BLaER1 treated with 17β-estradiol and CSF1 and Interleukin-3, amounts not matched to agents 10 nM and 100 nM (cell line): ENCODE measurements at regions not wholly inside any gene's neighbourhood (a gene's known extent, or its start where the extent isn't known, plus 50 kb on each side); places are given as distances from the start of the nearest gene placed in this dataset.

Experiments used
- H3K27ac ChIP-seq, 11 experiments: shearing (Covaris generic); formaldehyde crosslinking; 2 replicates each; pipeline ENCODE4 v1.8.1; 2022
- H3K27me3 ChIP-seq, 11 experiments: shearing (Covaris generic); formaldehyde crosslinking; 2 replicates each; pipeline ENCODE4 v1.8.1; 2022
- H3K36me3 ChIP-seq, 11 experiments: shearing (Covaris generic); formaldehyde crosslinking; 2 replicates each; pipeline ENCODE4 v1.8.1; 2022
- H3K4me1 ChIP-seq, 10 experiments: shearing (Covaris generic); formaldehyde crosslinking; 2 replicates each; pipeline ENCODE4 v1.8.1; 2022
- H3K4me2 ChIP-seq, 11 experiments: shearing (Covaris generic); formaldehyde crosslinking; 2 replicates each; pipeline ENCODE4 v1.8.1; 2022
- H3K4me3 ChIP-seq, 10 experiments: shearing (Covaris generic); formaldehyde crosslinking; 2 replicates each; pipeline ENCODE4 v1.8.1; 2022
- H3K9ac ChIP-seq, 11 experiments: shearing (Covaris generic); formaldehyde crosslinking; 2 replicates each; pipeline ENCODE4 v1.8.1; 2022
- H3K9me3 ChIP-seq, 11 experiments: shearing (Covaris generic); formaldehyde crosslinking; replicated peaks in 1 of 11; 2 replicates each; pipeline ENCODE4 v1.8.1; 2022
- H4K20me1 ChIP-seq, 11 experiments: shearing (Covaris generic); formaldehyde crosslinking; 2 replicates each; pipeline ENCODE4 v1.8.1; 2022
- Cebpa-rat ChIP-seq, 11 experiments: shearing (Covaris generic); IDR thresholded peaks; 2 replicates each; pipeline ENCODE4 v1.8.1; 2022

DNA sequence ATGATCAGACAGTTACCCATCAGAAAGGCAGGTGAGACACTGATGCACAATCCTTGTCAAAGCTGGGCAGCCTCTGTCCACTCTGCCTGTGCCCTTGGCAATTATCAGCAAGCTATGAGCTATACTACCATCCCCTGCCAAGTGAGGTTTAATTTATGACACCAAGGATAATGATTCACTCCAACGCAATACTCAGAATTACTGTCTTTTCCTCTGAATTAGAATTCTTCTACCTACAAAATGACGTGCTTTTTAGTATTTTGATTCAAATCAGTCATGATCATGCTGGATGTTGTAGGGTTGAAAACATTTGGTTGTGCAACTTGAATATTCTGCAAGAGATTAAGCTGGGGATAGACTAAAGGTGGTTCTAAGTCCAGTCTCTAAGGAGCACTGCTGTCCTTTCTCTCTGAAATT, 116.8 kb upstream of the SOX9 start:
- H4K20me1 ChIP-seq, result no peaks in the 10 kb centered on the region
- H3K4me2 ChIP-seq, result no peak overlapping the region
- no peak overlapping the region for H3K27ac ChIP-seq
- no peaks in the 10 kb centered on the region for H3K4me1 ChIP-seq
- no peaks in the 10 kb centered on the region for H3K36me3 ChIP-seq
- no peak overlapping the region for H3K4me3 ChIP-seq
- no peaks in the 10 kb centered on the region for H3K9me3 ChIP-seq
- TF ChIP-seq Cebpa-rat (IDR thresholded peaks at IDR 0.05), result no peak
- no peak overlapping the region for H3K9ac ChIP-seq
- no peaks in the 10 kb centered on the region for H3K27me3 ChIP-seq

DNA sequence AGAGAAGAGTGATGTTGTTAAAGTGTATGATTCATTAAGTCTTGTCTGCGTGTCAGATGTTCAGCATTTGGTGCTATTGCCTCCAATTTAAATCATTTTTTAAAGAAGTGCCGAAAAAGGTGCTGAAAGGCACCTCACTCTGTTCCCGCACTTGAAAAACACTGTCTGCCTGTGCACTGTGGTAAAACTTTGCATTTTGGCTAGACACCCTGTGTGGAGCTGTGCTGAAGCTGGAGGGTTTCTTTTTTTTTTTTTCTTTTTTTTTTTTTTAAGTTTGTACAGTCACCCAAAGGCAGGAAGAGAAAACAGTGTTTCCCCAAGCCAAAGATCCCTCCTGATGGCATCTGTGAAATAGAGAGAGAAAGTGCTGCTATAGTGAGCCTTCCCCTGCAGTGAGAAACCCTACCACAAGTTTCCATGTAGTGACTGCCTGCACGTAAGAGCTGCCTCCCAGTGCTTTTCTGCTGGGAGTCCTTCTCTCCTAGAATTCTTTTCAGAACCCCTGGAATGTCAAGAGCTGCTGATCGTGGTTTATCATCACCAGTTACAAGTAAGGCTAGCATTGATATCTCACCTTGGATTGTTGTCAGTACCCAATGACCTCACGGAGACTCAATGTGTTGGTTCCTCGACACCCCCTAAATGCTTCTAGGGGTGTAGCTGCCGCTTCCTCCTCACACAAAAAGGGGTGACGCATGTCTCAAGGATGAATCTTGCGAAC, 116.0 kb upstream of the SOX9 start:
- Histone ChIP-seq H3K4me2 (no peak overlapping the region), H4K20me1 (no peaks in the 10 kb centered on the region), H3K27me3 (no peaks in the 10 kb centered on the region), H3K27ac (no peak overlapping the region), H3K9me3 (no peaks in the 10 kb centered on the region), H3K4me1 (no peaks in the 10 kb centered on the region), H3K9ac (no peak overlapping the region), H3K36me3 (no peaks in the 10 kb centered on the region), H3K4me3 (no peak overlapping the region)
- no peak for TF ChIP-seq Cebpa-rat (IDR thresholded peaks at IDR 0.05)

DNA sequence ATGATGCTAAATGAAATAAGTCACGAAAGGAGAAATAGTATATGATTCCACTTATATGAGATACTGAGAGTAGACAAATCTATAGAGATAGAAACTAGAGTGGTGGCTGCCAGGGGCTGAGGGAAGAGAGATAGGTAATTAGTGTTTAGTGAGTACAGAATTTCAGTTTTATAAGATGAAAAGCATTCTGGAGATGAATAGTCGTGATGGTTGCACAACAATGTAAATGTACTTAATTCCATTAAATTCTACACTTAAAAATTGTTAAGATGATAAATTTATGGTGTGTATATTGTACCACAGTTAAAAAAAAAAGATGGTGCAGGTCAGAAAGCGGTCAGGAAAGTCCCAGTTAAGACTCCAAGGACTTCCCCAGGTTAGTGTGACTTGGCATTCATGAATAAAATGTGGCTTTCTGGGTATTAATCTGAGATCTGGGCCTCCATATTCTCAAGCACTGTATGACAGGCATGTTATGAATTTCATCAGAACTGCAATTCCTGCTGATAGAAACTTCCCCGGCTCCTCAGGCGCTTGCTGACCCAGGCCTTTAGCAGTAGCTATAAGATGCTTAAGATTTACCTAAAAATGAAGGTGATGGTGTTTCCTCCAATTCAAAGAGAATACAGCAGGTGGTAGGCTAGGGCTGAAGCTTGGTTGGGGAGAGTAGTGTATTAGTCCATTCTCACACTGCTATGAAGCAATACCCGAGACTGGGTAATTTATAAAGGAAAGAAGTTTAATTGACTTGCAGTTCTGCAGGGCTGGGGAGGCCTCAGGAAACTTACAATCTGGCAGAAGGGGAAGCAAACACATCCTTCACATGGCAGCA, 115.3 kb upstream of the SOX9 start:
- H3K27ac ChIP-seq, result no peak overlapping the region
- H3K27me3 ChIP-seq, result no peaks in the 10 kb centered on the region
- H4K20me1 ChIP-seq, result no peaks in the 10 kb centered on the region
- H3K4me1 ChIP-seq, result no peaks in the 10 kb centered on the region
- no peak overlapping the region for H3K4me3 ChIP-seq
- H3K9me3 ChIP-seq, result no peaks in the 10 kb centered on the region
- H3K9ac ChIP-seq, result no peak overlapping the region
- H3K4me2 ChIP-seq, result no peak overlapping the region
- no peak for TF ChIP-seq Cebpa-rat (IDR thresholded peaks at IDR 0.05)
- H3K36me3 ChIP-seq, result no peaks in the 10 kb centered on the region

DNA sequence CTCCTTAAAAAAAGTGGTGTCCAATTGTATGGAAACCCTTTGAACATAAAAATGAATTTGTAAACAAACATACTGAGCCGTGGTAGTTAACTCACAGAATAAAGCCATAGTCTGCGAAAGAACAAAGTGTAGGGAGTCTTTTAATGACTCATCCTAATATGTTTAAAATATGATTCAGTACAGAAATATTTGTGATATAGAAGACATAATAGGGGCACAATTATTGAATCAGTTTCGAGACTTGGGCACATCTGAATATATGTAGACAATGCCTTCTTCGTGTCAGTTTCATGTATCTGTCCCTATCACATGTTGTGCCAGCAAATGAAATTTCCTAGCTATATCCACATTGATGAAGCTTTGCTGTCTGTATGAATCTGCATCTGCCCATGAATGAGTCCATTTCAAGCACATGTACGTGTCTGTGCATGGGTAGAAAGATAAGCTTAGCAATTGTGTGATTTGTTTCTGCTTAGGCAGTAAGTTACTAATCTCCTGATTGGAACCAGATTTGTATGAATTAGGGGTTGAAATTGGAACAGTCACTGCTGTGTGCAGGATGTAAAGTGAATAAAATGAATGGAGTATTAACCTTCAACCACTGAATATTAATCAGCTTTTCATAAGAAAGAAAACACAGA, 112.5 kb upstream of the SOX9 start:
- no peaks in the 10 kb centered on the region for H3K9me3 ChIP-seq

DNA sequence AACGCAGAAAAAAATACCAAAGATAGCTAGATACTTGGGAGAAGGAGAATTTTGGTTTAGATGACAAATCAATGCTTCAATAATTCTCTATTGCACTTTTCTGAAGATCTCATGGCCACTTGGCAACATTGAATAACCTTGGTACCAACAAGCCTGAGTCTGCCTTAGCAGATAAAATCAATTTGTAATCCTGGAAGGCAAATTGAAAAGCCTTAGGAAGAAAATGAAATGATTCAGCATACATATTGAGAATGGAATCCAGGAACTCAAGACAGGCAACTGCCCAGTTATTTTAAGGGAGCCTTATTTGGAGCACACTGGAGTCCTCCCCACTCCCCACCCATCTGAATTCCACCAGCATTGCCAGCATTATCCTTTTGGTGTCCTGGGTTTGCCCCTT, 109.3 kb upstream of the SOX9 start:
- Histone ChIP-seq H3K9me3 (no peaks in the 10 kb centered on the region), H3K9ac (no peak overlapping the region), H3K4me3 (no peak overlapping the region), H3K4me1 (no peaks in the 10 kb centered on the region), H3K27ac (no peak overlapping the region), H3K36me3 (no peaks in the 10 kb centered on the region), H3K4me2 (no peak overlapping the region), H3K27me3 (no peaks in the 10 kb centered on the region), H4K20me1 (no peaks in the 10 kb centered on the region)
- no peak for TF ChIP-seq Cebpa-rat (IDR thresholded peaks at IDR 0.05)

More for the DNA sequence above, 112.5 kb upstream of the SOX9 start:
- TF ChIP-seq Cebpa-rat (IDR thresholded peaks at IDR 0.05), result no peak
- Histone ChIP-seq H3K4me2 (no peak overlapping the region), H3K4me3 (no peak overlapping the region), H3K4me1 (no peaks in the 10 kb centered on the region), H3K36me3 (no peaks in the 10 kb centered on the region), H3K9ac (no peak overlapping the region), H3K27ac (no peak overlapping the region), H3K27me3 (no peaks in the 10 kb centered on the region), H4K20me1 (no peaks in the 10 kb centered on the region)

DNA sequence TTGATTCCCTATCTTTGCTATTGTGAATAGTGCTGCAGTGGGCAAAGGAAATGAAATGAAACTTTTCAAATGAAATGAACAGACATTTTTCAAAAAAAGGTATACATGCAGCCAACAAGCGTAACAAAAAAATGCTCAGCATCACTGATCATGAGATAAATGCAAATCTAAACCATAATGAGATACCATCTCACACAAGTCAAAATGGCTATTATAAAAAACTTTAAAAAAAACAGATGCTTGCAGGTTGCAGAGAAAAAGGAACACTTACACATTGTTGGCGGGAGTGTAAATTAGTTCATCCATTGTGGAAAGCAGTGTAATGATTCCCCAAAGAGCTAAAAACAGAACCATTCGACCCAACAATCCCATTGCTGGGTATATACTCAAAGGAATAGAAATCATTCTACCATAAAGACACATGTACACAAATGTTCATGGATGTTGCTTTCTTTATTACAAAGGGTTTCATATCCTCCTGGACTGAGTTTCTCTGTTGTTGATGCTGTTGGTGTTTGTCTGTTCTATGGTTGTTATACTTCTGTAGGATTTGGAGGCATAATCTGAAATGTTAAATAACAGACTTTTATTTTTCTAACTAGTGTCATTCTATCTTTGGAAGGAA, 99.3 kb upstream of the SOX9 start:
- peak overlapping the region in 6 of 11 experiments; percentile 15 to 41 (median 23); a peak in 8 of 22 replicates for H3K4me2 ChIP-seq
- no peak overlapping the region for H3K9ac ChIP-seq
- no peak for TF ChIP-seq Cebpa-rat (IDR thresholded peaks at IDR 0.05)
- H3K4me1 ChIP-seq, result peaks cover 0 to 15% (median 9%) of the 10 kb centered on the region in 10 experiments; a peak in 9 of 20 replicates
- no peaks in the 10 kb centered on the region for H3K36me3 ChIP-seq
- H3K4me3 ChIP-seq, result no peak overlapping the region
- H3K27ac ChIP-seq, result no peak overlapping the region
- no peaks in the 10 kb centered on the region for H4K20me1 ChIP-seq
- peaks cover 0 to 4% (median 0%) of the 10 kb centered on the region in 11 experiments; a peak in 1 of 22 replicates for H3K9me3 ChIP-seq
- H3K27me3 ChIP-seq, result no peaks in the 10 kb centered on the region

DNA sequence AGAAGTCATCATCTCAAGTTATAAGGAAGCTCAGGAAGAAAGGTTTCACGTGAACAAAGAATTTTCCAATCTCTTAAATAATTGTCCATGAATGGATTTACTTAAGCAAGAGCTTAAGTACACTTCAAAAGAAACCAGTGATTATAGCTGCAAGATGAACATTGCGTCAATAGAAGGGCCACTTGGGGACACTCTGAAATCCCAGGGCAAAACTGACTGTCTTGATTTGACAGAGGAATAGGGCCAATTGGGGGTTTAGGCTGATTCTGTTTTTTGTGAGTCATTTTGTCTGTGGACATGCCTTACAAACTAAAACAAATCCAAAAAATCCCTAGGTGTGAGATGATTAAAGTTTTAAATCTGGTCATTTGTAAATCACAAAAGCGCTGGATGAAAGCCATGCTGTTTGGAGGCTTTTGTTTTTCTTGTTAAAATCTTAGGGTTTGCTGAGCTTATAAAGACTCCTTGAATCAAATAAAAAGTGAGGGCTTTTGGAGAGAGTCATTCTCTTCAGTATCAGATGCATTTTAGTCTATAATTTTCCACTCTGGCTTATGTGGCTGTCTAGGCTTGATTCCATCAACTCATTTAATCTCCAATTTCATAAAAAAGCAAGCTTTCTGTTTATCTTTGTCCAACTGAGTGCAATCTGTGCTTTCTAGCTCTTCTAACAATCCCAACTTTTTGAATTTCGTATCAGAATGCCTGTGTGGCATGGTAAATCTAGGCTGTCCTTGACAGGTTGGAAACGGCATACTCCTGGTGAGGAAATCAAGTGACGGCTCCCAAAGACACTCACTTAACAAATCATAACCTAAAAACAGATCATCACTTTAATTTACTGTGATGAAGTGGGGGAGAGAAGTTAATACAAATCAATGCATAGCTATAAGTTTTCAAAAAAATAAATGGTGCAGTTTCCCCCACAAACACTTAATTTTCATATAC, 98.2 kb upstream of the SOX9 start:
- TF ChIP-seq Cebpa-rat (IDR thresholded peaks at IDR 0.05), result no peak
- no peak overlapping the region for H3K27ac ChIP-seq
- peaks cover 0 to 22% (median 9%) of the 10 kb centered on the region in 10 experiments; a peak in 9 of 20 replicates for H3K4me1 ChIP-seq
- H3K27me3 ChIP-seq, result no peaks in the 10 kb centered on the region
- H3K4me2 ChIP-seq, result peak overlapping the region in 2 of 11 experiments; percentile 10 to 23; a peak in 2 of 22 replicates
- H3K9me3 ChIP-seq, result 0 out of 22 replicates have a peak, but pooled peaks cover 0 to 4% (median 0%) of the 10 kb centered on the region in 11 experiments
- no peak overlapping the region for H3K9ac ChIP-seq
- H3K36me3 ChIP-seq, result no peaks in the 10 kb centered on the region
- no peaks in the 10 kb centered on the region for H4K20me1 ChIP-seq
- no peak overlapping the region for H3K4me3 ChIP-seq

DNA sequence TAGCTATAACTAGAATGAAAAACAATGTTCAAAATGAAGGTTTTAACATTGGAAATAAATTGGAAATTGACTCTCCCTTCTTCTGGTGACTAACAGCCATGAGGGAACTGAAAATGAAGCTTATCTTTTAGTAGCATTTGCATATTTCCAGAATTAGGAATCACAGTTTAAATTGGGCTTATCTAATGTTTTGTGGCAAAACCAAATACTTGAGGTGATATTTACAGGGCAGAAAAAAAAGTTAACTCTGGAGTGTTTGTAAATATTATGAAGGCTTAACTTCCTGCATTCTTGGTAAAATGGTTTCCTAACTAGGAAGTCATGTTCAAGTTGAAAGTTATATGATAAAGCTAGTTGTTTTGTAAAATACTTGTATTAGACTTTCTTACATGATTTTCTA, 96.4 kb upstream of the SOX9 start:
- Histone ChIP-seq H3K9ac (no peak overlapping the region), H3K27me3 (no peaks in the 10 kb centered on the region), H3K4me3 (no peak overlapping the region), H3K27ac (no peak overlapping the region), H3K4me2 (peak overlapping the region in 2 of 11 experiments; percentile 10; a peak in 3 of 22 replicates), H3K4me1 (peaks cover 7 to 31% (median 17%) of the 10 kb centered on the region in 10 experiments), H3K9me3 (0 out of 22 replicates have a peak, but pooled peaks cover 0 to 4% (median 0%) of the 10 kb centered on the region in 11 experiments), H4K20me1 (no peaks in the 10 kb centered on the region), H3K36me3 (no peaks in the 10 kb centered on the region)
- TF ChIP-seq Cebpa-rat (IDR thresholded peaks at IDR 0.05), result no peak
